ENCODE measurements at regions not wholly inside any gene's neighbourhood (a gene's known extent, or its start where the extent isn't known, plus 50 kb on each side); places are given as distances from the start of the nearest gene placed in this dataset.

- no peak overlapping the region for H3K27ac ChIP-seq (ENCODE audit: control insufficient read depth, insufficient read depth, low read length)
- H3K27me3 ChIP-seq (ENCODE audit: control insufficient read depth, extremely low read depth, insufficient read depth, low read length): no peaks in the 10 kb centered on the region
- dilution Hi-C loops (cut with MboI; ENCODE audit: extremely low pct_ligation_motif_present, low sequenced_read_pairs): no loop called here
- DNase-seq (ENCODE audit: low read depth, low spot score) (no peak), FAIRE-seq (no peak)
- H2AFZ ChIP-seq (ENCODE audit: control insufficient read depth, low read length): no peak overlapping the region
- no peaks in the 10 kb centered on the region for H3K36me3 ChIP-seq (ENCODE audit: control insufficient read depth in 2 of 2, extremely low read depth in 1 of 2, insufficient read depth in 2 of 2, low read length in 2 of 2)
- H3K9ac ChIP-seq (ENCODE audit: control insufficient read depth, extremely low read depth, insufficient read depth, low read length): no peak overlapping the region
- H4K20me1 ChIP-seq (ENCODE audit: control insufficient read depth, extremely low read depth, insufficient read depth, low read length): no peaks in the 10 kb centered on the region
- H3K4me1 ChIP-seq (ENCODE audit: control insufficient read depth, extremely low read depth, insufficient read depth, low read length): peaks cover 18% of the 10 kb centered on the region
- no peaks in the 10 kb centered on the region for H3K9me3 ChIP-seq (ENCODE audit: control insufficient read depth, low read depth, low read length)
- H3K4me2 ChIP-seq (ENCODE audit: control insufficient read depth, extremely low read depth, insufficient read depth, low read depth, low read length): no peak overlapping the region
- H3K9me1 ChIP-seq (ENCODE audit: control insufficient read depth, extremely low read depth, insufficient read depth, low read length): no peaks in the 10 kb centered on the region
- TF ChIP-seq EZH2 (IDR thresholded peaks at IDR 0.05; ENCODE audit: low read length) (no peak), CTCF (optimal IDR thresholded peaks at IDR 0.05 in 1 of 3, IDR thresholded peaks at IDR 0.05 in 1 of 3, conservative IDR thresholded peaks at IDR 0.05 in 1 of 3; ENCODE audit: extremely low read depth in 1 of 3, insufficient read depth in 2 of 3, low read length in 3 of 3) (no peak)
- no peaks in the 10 kb centered on the region for H3K79me2 ChIP-seq (ENCODE audit: control insufficient read depth, insufficient read depth, low read length)
- no peak overlapping the region for H3K4me3 ChIP-seq (ENCODE audit: control insufficient read depth in 2 of 3, extremely low read depth in 1 of 3, insufficient read depth in 2 of 3, low read depth in 1 of 3, low read length in 3 of 3)
Measured at GRCh38 chr6:22218410-22218809, 78.4 kb downstream of the PRL start.

GRCh38 chr6:22219925-22220324 is 76.9 kb downstream of the PRL start:
- TF ChIP-seq CTCF (optimal IDR thresholded peaks at IDR 0.05 in 1 of 3, IDR thresholded peaks at IDR 0.05 in 1 of 3, conservative IDR thresholded peaks at IDR 0.05 in 1 of 3; ENCODE audit: extremely low read depth in 1 of 3, insufficient read depth in 2 of 3, low read length in 3 of 3): no peak
- DNase-seq (ENCODE audit: low read depth, low spot score) (no peak), FAIRE-seq (no peak)
- Histone ChIP-seq H3K27ac (ENCODE audit: control insufficient read depth, insufficient read depth, low read length) (no peak overlapping the region), H3K9me3 (ENCODE audit: control insufficient read depth, low read depth, low read length) (no peaks in the 10 kb centered on the region), H3K4me2 (ENCODE audit: control insufficient read depth, extremely low read depth, insufficient read depth, low read depth, low read length) (no peak overlapping the region), H3K36me3 (ENCODE audit: control insufficient read depth in 2 of 2, extremely low read depth in 1 of 2, insufficient read depth in 2 of 2, low read length in 2 of 2) (no peaks in the 10 kb centered on the region), H3K4me3 (ENCODE audit: control insufficient read depth in 2 of 3, extremely low read depth in 1 of 3, insufficient read depth in 2 of 3, low read depth in 1 of 3, low read length in 3 of 3) (no peak overlapping the region), H3K79me2 (ENCODE audit: control insufficient read depth, insufficient read depth, low read length) (no peaks in the 10 kb centered on the region), H3K9me1 (ENCODE audit: control insufficient read depth, extremely low read depth, insufficient read depth, low read length) (no peaks in the 10 kb centered on the region), H4K20me1 (ENCODE audit: control insufficient read depth, extremely low read depth, insufficient read depth, low read length) (no peaks in the 10 kb centered on the region), H3K27me3 (ENCODE audit: control insufficient read depth, extremely low read depth, insufficient read depth, low read length) (no peaks in the 10 kb centered on the region), H3K4me1 (ENCODE audit: control insufficient read depth, extremely low read depth, insufficient read depth, low read length) (peaks cover 18% of the 10 kb centered on the region), H2AFZ (ENCODE audit: control insufficient read depth, low read length) (no peak overlapping the region), H3K9ac (ENCODE audit: control insufficient read depth, extremely low read depth, insufficient read depth, low read length) (no peak overlapping the region)
- dilution Hi-C loops (cut with MboI; ENCODE audit: extremely low pct_ligation_motif_present, low sequenced_read_pairs): no loop called here

Measured in keratinocyte (primary cell).